ENCODE measurements at regions not wholly inside any gene's neighbourhood (a gene's known extent, or its start where the extent isn't known, plus 50 kb on each side); places are given as distances from the start of the nearest gene placed in this dataset.

- no peaks in the 10 kb centered on the region for H3K9me3 ChIP-seq (ENCODE audit: insufficient read depth, low read length, severe bottlenecking)
- H4K20me1 ChIP-seq (ENCODE audit: insufficient read depth, low read length) = no peaks in the 10 kb centered on the region
- no peak overlapping the region for H3K4me3 ChIP-seq (ENCODE audit: low read depth in 1 of 2, low read length in 2 of 2)
- no peak overlapping the region for H2AFZ ChIP-seq (ENCODE audit: low read depth, low read length)
- no peaks in the 10 kb centered on the region for H3K27me3 ChIP-seq (ENCODE audit: insufficient read depth, low read length, poor library complexity)
- ATAC-seq (ENCODE audit: insufficient read depth, low read depth) (no peak), DNase-seq (no peak)
- no peaks in the 10 kb centered on the region for H3K36me3 ChIP-seq (ENCODE audit: insufficient read depth, low read length)
- no peak overlapping the region for H3K4me2 ChIP-seq (ENCODE audit: insufficient read depth, low read length)
- no peaks in the 10 kb centered on the region for H3K79me2 ChIP-seq (ENCODE audit: insufficient read depth, low read length)
- no peak overlapping the region for H3K27ac ChIP-seq (ENCODE audit: low read length)
- H3K9ac ChIP-seq (ENCODE audit: low read depth, low read length) = no peak overlapping the region
- TF ChIP-seq EZH2 (IDR thresholded peaks at IDR 0.05; ENCODE audit: borderline replicate concordance, low read depth, low read length, severe bottlenecking) = no peak
- no peak for TF ChIP-seq CTCF (IDR thresholded peaks at IDR 0.05; ENCODE audit: borderline replicate concordance, extremely low read depth, low read length, poor library complexity, severe bottlenecking)
- H3K4me1 ChIP-seq (ENCODE audit: insufficient read depth, low read length) = peaks cover 5% of the 10 kb centered on the region; the same call in 1 of the 2 replicates
Observed at GRCh38 chr12:92063641-92064040, 82.0 kb downstream of the BTG1 start.

- Histone ChIP-seq H2AFZ (ENCODE audit: low read depth, low read length) (no peak overlapping the region), H3K4me2 (ENCODE audit: insufficient read depth, low read length) (no peak overlapping the region), H3K36me3 (ENCODE audit: insufficient read depth, low read length) (no peaks in the 10 kb centered on the region), H3K9ac (ENCODE audit: low read depth, low read length) (no peak overlapping the region), H3K27ac (ENCODE audit: low read length) (no peak overlapping the region), H3K27me3 (ENCODE audit: insufficient read depth, low read length, poor library complexity) (no peaks in the 10 kb centered on the region), H3K4me3 (ENCODE audit: low read depth in 1 of 2, low read length in 2 of 2) (no peak overlapping the region), H3K9me3 (ENCODE audit: insufficient read depth, low read length, severe bottlenecking) (no peaks in the 10 kb centered on the region), H3K79me2 (ENCODE audit: insufficient read depth, low read length) (no peaks in the 10 kb centered on the region), H3K4me1 (ENCODE audit: insufficient read depth, low read length) (peaks cover 6% of the 10 kb centered on the region; the same call in 1 of the 2 replicates), H4K20me1 (ENCODE audit: insufficient read depth, low read length) (no peaks in the 10 kb centered on the region)
- no peak for DNase-seq
- TF ChIP-seq CTCF (IDR thresholded peaks at IDR 0.05; ENCODE audit: borderline replicate concordance, extremely low read depth, low read length, poor library complexity, severe bottlenecking) (no peak), EZH2 (IDR thresholded peaks at IDR 0.05; ENCODE audit: borderline replicate concordance, low read depth, low read length, severe bottlenecking) (no peak)
- no peak for ATAC-seq (ENCODE audit: insufficient read depth, low read depth)
Observed at GRCh38 chr12:92062539-92063493, 82.8 kb downstream of the BTG1 start.

- H3K9ac ChIP-seq (ENCODE audit: low read depth, low read length) = no peak overlapping the region
- no peak overlapping the region for H3K4me3 ChIP-seq (ENCODE audit: low read depth in 1 of 2, low read length in 2 of 2)
- no peak for TF ChIP-seq CTCF (IDR thresholded peaks at IDR 0.05; ENCODE audit: borderline replicate concordance, extremely low read depth, low read length, poor library complexity, severe bottlenecking)
- TF ChIP-seq EZH2 (IDR thresholded peaks at IDR 0.05; ENCODE audit: borderline replicate concordance, low read depth, low read length, severe bottlenecking) = no peak
- H4K20me1 ChIP-seq (ENCODE audit: insufficient read depth, low read length) = no peaks in the 10 kb centered on the region
- no peak overlapping the region for H3K4me2 ChIP-seq (ENCODE audit: insufficient read depth, low read length)
- peaks cover 6% of the 10 kb centered on the region; the same call in 1 of the 2 replicates for H3K4me1 ChIP-seq (ENCODE audit: insufficient read depth, low read length)
- no peaks in the 10 kb centered on the region for H3K9me3 ChIP-seq (ENCODE audit: insufficient read depth, low read length, severe bottlenecking)
- no peak for ATAC-seq (ENCODE audit: insufficient read depth, low read depth)
- H3K27me3 ChIP-seq (ENCODE audit: insufficient read depth, low read length, poor library complexity) = no peaks in the 10 kb centered on the region
- no peak overlapping the region for H2AFZ ChIP-seq (ENCODE audit: low read depth, low read length)
- no peak overlapping the region; the same call in 1 of the 2 replicates for H3K27ac ChIP-seq (ENCODE audit: low read length)
- DNase-seq = no peak
- H3K79me2 ChIP-seq (ENCODE audit: insufficient read depth, low read length) = no peaks in the 10 kb centered on the region
- H3K36me3 ChIP-seq (ENCODE audit: insufficient read depth, low read length) = no peaks in the 10 kb centered on the region
Observed at GRCh38 chr12:92061061-92061460, 84.6 kb downstream of the BTG1 start.
